Lower leg skin (tissue), 3 donors: ENCODE measurements at regions not wholly inside any gene's neighbourhood (a gene's known extent, or its start where the extent isn't known, plus 50 kb on each side); places are given as distances from the start of the nearest gene placed in this dataset.
"Not testable (repeated sequence)": the region's sequence is repeated elsewhere in the genome, so short reads cannot be mapped to it uniquely, and the experiment has no call there.

ENCODE experiments used
- POLR2A ChIP-seq, 2 donors: fragments of 450-650 bp; IDR thresholded peaks; one replicate each; pipeline ENCODE4 v1.6.1; 2016 to 2017; ENCODE audit warnings: antibody characterized with exemption in 2 of 2, mild to moderate bottlenecking in 1 of 2, moderate library complexity in 1 of 2
- TF ChIP-seq, protein P1 (sequence below), 3 donors: fragments of 450-650 bp; IDR thresholded peaks; one replicate each; pipeline ENCODE4 v1.5.1; 2016; ENCODE audit warnings: antibody characterized with exemption in 3 of 3, mild to moderate bottlenecking in 3 of 3, moderate library complexity in 2 of 3

DNA sequence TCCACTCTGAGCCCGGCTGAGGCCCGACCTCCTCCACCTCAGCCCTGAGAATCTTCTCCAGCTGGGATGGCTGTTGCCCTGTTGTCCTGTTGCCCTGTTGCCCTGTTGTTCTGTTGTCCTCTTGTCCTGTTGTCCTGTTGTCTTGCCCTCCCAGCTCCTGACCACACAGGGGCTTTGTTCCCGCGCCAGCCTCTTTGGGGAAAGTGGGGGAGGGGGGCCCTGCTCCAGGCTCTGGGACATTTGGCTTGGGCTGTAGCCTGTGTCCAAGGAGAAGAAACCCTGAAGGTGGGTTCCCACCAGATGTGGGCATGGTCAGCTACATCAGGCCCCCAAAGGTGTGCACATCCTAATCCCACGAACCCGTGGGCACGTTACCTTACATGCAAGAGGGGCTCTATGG, 113.5 kb upstream of the FAM20C start:
- TF ChIP-seq, protein P1, sequence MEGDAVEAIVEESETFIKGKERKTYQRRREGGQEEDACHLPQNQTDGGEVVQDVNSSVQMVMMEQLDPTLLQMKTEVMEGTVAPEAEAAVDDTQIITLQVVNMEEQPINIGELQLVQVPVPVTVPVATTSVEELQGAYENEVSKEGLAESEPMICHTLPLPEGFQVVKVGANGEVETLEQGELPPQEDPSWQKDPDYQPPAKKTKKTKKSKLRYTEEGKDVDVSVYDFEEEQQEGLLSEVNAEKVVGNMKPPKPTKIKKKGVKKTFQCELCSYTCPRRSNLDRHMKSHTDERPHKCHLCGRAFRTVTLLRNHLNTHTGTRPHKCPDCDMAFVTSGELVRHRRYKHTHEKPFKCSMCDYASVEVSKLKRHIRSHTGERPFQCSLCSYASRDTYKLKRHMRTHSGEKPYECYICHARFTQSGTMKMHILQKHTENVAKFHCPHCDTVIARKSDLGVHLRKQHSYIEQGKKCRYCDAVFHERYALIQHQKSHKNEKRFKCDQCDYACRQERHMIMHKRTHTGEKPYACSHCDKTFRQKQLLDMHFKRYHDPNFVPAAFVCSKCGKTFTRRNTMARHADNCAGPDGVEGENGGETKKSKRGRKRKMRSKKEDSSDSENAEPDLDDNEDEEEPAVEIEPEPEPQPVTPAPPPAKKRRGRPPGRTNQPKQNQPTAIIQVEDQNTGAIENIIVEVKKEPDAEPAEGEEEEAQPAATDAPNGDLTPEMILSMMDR (IDR thresholded peaks at IDR 0.05) = not testable (repeated sequence)
- not testable (repeated sequence) for TF ChIP-seq POLR2A (IDR thresholded peaks at IDR 0.05)
